VCaP (cell line): ENCODE measurements at regions not wholly inside any gene's neighbourhood (a gene's known extent, or its start where the extent isn't known, plus 50 kb on each side); places are given as distances from the start of the nearest gene placed in this dataset.
"Not testable (repeated sequence)": the region's sequence is repeated elsewhere in the genome, so short reads cannot be mapped to it uniquely, and the experiment has no call there.

Experiments used
- H3K27ac ChIP-seq: fragments of 450-650 bp; 2 replicates; pipeline ENCODE4 v1.5.1; 2017
- TF ChIP-seq, protein P1 (sequence below): fragments of 450-650 bp; conservative IDR thresholded peaks from 2 replicates; pipeline ENCODE4 v1.5.1; 2017; ENCODE audit warnings: mild to moderate bottlenecking, moderate library complexity

DNA sequence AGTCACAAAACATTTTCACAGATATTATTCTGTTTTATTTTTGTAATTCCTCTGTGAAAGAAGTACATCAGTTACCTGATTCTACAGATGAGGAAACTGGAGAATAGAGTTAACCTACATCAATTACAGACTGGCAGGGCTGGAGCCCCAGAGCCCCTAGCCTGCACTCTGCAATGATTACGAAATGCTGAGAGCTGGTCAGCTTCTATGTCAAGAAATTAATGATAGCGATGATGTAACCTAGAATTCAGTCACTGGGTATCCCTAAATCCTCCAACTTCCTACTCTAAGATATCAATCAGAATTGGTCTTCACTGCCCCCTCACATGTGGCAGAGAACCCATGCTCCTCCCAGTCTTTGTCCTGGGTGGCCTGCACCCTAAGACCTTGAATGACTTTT, 273.5 kb upstream of the PLET1 start:
- TF ChIP-seq, protein P1, sequence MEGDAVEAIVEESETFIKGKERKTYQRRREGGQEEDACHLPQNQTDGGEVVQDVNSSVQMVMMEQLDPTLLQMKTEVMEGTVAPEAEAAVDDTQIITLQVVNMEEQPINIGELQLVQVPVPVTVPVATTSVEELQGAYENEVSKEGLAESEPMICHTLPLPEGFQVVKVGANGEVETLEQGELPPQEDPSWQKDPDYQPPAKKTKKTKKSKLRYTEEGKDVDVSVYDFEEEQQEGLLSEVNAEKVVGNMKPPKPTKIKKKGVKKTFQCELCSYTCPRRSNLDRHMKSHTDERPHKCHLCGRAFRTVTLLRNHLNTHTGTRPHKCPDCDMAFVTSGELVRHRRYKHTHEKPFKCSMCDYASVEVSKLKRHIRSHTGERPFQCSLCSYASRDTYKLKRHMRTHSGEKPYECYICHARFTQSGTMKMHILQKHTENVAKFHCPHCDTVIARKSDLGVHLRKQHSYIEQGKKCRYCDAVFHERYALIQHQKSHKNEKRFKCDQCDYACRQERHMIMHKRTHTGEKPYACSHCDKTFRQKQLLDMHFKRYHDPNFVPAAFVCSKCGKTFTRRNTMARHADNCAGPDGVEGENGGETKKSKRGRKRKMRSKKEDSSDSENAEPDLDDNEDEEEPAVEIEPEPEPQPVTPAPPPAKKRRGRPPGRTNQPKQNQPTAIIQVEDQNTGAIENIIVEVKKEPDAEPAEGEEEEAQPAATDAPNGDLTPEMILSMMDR: no peak
- no peak overlapping the region for H3K27ac ChIP-seq

DNA sequence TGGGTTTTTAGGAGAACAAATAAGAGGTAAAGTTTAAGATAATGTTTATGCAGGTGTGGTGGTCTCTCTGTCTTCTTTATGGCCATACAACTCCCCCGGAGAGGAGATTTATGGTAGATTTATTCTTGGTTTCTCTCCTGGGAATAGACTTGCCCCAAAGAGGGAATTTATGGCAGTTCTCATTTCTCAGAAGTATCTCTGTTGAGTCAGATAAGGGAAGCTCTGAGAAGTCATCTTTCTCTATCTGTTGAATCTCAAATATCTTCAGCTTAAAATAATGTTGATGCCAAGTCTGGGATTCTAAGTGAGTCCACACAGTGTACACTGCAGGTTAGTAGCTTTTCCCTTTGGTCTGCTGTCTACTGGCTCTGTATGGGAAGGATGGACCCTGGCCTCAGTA, 276.4 kb upstream of the PLET1 start:
- H3K27ac ChIP-seq: no peak overlapping the region
- TF ChIP-seq, protein P1: no peak

DNA sequence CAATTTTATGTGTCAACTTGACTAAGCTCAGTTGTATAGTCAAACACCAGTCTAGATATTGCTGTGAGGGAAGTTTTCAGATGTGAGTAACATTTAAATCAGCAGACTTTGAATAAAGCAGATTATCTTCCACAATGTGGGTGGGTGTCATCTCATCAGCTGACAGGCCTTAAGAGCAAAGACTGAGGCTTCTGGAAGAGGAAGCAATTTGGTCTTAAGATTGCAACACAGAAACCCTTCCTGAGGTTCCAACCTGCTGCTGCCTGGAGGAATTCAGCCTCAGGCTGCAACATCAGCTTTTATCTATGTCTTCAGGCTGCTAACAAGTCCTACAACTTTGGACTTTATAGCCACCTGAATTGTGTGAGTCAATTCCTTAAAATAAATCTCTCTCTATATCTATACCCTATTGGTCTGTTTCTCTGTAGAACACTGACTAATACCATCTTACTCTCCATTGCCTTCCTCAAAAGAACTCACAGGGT, 277.2 kb upstream of the PLET1 start:
- H3K27ac ChIP-seq: no peak overlapping the region
- TF ChIP-seq, protein P1: no peak

DNA sequence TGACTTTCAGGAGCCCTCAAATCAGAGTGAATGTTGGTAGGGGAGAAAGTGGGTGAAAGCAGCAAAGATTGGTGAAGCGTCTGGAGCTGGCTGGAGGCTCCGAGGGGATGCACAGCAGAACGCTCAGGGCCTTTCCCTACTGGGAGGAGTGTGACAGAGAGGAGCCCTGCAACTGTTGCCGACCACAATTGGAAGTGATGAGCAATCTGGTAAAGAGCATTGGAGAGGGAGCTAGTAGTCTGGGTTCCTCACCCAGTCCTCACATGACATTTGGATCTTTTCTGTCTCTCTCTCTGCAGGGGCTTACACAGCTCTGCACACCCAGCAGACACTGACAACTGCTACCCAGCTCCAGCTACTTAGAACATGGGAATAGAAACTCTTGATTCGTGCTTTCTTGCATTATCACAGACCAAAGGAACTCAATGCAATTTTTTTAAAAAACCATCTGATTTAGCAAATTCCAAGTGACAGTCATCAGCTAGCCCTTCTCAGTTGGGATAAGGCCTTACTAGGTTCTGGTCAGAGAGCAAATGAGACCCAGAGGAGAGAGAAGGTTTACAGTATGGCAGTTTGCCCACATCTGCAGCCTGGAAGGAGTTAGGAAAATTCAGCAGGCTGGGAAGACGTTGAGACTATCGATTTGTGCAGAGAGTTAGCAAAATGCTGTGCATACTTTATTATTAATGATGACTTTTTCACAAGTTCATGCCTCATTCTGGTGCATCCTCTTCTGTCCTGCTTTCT, 278.0 kb upstream of the PLET1 start:
- TF ChIP-seq, protein P1: no peak
- no peak overlapping the region for H3K27ac ChIP-seq

DNA sequence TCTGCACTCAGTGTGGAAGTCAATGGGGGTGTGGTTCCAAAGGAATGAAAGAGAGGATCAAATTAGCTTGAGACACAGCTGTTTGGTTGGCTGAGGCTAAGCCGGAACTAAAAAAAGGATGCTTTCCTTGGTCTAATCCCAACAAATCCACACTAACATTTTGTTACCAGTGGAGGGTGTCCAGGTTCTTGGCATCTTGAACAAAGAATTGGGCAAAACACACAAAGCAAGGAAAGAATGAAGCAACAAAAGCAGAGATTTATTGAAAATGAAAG, 278.6 kb upstream of the PLET1 start:
- H3K27ac ChIP-seq: not testable (repeated sequence)

DNA sequence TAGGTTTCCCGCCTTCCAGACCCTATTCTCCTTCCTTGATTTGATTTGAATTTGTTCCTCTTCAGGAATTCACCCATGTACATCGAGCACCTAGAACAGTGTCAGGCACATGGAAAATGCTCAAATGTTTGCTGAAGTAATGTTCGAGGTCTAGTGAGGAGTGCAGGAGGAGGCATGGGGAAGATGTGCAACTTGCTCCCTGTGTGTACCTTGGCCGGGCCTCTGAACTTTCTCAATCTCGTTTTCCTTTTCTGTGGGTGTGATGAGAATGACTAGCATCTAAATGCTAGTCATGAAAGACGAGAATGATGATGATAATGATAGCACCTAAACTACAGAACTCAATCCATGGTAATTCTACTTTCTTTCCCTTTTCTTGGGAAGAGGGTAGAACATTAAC, 279.1 kb upstream of the PLET1 start:
- TF ChIP-seq, protein P1: no peak
- no peak overlapping the region for H3K27ac ChIP-seq

DNA sequence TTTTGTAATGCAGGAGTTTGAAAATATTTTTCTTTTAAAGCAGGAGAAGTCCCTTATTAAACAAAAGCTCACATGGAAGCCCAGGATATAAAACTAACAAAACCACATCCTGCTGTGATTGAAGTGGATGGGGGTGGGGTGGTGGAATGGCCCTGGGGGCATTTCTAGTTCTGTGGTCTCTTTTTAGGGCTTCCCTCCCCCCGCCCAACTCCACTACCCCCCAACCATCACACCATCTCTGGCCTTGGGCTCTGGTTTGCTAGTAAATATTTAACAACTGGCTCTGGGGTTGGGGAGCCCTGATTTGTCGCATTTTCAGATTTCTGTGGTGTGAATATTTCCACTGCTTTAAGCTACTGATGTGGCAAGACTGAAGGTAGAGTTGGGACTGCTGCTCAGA, 279.6 kb upstream of the PLET1 start:
- no peak overlapping the region for H3K27ac ChIP-seq
- TF ChIP-seq, protein P1: no peak

DNA sequence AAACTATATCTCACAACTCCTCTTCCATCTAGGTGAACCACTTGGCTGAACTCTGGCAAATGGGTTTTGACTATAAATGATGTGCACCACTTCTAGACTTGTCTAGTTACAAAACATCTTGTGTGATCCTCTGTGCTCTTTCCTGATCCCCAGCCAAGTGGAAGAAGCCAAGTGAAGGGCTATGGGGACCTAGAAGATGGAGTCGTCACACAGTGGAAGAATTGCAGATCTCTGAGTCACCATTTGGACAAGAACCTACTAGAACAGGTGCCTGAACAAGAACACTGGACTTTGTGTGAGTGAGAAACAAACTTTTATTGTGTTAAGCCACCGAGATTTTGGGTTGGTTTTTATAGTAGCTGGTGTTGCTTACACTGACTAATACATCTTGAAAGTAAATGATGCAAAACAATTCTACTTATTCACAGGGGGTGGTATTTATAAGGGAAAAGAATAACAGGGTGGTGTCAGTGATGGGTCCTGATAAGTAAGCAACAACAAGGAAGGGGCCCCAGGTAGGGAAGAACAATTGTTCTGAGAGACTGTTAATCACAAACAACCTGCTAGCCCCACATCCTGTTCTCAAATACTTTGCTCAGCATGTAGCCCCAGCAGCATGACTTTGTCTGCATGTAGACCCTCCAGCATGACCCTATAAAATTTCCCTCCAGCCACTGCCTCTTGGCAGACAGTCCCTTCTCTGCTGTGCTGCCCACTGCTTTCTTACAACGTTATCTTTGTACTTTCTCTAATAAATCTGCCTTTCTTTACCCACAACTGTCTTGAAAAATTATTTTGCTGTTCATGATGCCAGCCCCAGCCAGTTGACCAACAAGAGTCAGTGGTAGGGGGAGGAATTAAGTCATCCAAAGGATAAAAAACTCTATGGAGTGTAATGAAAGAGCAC, 280.7 kb upstream of the PLET1 start:
- TF ChIP-seq, protein P1: no peak
- no peak overlapping the region for H3K27ac ChIP-seq
